ENCODE measurements at regions not wholly inside any gene's neighbourhood (a gene's known extent, or its start where the extent isn't known, plus 50 kb on each side); places are given as distances from the start of the nearest gene placed in this dataset.

DNA sequence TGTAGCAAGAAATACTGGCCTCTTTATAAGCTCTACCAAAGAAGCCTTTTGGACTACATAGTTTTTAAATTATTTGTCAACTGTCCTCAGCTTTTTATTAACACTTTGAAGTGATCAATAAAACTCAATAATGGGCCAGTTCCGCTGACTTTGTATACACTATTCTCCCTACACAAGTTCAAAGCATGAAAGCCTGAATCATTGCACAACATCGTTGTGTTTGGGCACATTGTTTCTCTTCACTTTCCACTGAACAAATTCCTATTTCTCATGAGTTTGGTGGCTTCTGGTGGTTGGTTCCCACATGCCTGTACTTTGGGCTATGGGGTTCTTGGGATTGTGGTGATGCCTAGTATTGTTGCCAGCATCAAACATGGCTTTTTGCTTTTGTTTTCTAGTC lies 561.8 kb upstream of the LRRN3 start (continued):
- TF ChIP-seq, protein P1, sequence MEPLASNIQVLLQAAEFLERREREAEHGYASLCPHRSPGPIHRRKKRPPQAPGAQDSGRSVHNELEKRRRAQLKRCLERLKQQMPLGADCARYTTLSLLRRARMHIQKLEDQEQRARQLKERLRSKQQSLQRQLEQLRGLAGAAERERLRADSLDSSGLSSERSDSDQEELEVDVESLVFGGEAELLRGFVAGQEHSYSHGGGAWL (CRISPR knock-in tag; IDR thresholded peaks at IDR 0.05), result no peak
- TF ChIP-seq ZNF746 (CRISPR knock-in tag; IDR thresholded peaks at IDR 0.05) (no peak), RARA (CRISPR knock-in tag; IDR thresholded peaks at IDR 0.05) (peak; percentile 65; the same call in 1 of the 2 replicates), STAT5B (CRISPR knock-in tag; IDR thresholded peaks at IDR 0.05) (no peak), NFRKB (IDR thresholded peaks at IDR 0.05) (no peak), NCOR1 (IDR thresholded peaks at IDR 0.05; ENCODE audit: borderline replicate concordance, low read length) (no peak), ZNF143 (CRISPR knock-in tag; IDR thresholded peaks at IDR 0.05) (no peak), FOXP1 (IDR thresholded peaks at IDR 0.05) (no peak), FOXP1 (CRISPR knock-in tag; IDR thresholded peaks at IDR 0.05) (peak; percentile 68; the same call in 1 of the 2 replicates), ZNF121 (CRISPR knock-in tag; IDR thresholded peaks at IDR 0.05) (no peak), TBX2 (CRISPR knock-in tag; IDR thresholded peaks at IDR 0.05; ENCODE audit: borderline replicate concordance) (0 out of 2 replicates have a peak, but pooled peaks have one; percentile 23), BORCS8-MEF2B (CRISPR knock-in tag; IDR thresholded peaks at IDR 0.05) (no peak), SP2 (CRISPR knock-in tag; IDR thresholded peaks at IDR 0.05) (no peak), ZNF775 (CRISPR knock-in tag; IDR thresholded peaks at IDR 0.05; ENCODE audit: borderline replicate concordance) (no peak), ARNTL (CRISPR knock-in tag; IDR thresholded peaks at IDR 0.05) (no peak), RFX5 (IDR thresholded peaks at IDR 0.05; ENCODE audit: low read depth, low read length) (no peak), ZNF562 (CRISPR knock-in tag; IDR thresholded peaks at IDR 0.05; ENCODE audit: borderline replicate concordance) (no peak), NFIC (IDR thresholded peaks at IDR 0.05; ENCODE audit: low read length) (peak; percentile 29; the same call in 1 of the 2 replicates), FOXK2 (IDR thresholded peaks at IDR 0.05) (no peak), HDAC1 (CRISPR knock-in tag; IDR thresholded peaks at IDR 0.05) (peak; percentile 36; the same call in 1 of the 2 replicates), KLF16 (CRISPR knock-in tag; IDR thresholded peaks at IDR 0.05) (no peak)
- TF ChIP-seq, protein P2, sequence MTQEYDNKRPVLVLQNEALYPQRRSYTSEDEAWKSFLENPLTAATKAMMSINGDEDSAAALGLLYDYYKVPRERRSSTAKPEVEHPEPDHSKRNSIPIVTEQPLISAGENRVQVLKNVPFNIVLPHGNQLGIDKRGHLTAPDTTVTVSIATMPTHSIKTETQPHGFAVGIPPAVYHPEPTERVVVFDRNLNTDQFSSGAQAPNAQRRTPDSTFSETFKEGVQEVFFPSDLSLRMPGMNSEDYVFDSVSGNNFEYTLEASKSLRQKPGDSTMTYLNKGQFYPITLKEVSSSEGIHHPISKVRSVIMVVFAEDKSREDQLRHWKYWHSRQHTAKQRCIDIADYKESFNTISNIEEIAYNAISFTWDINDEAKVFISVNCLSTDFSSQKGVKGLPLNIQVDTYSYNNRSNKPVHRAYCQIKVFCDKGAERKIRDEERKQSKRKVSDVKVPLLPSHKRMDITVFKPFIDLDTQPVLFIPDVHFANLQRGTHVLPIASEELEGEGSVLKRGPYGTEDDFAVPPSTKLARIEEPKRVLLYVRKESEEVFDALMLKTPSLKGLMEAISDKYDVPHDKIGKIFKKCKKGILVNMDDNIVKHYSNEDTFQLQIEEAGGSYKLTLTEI (CRISPR knock-in tag; conservative IDR thresholded peaks at IDR 0.05), result no peak
- TF ChIP-seq, protein P3, sequence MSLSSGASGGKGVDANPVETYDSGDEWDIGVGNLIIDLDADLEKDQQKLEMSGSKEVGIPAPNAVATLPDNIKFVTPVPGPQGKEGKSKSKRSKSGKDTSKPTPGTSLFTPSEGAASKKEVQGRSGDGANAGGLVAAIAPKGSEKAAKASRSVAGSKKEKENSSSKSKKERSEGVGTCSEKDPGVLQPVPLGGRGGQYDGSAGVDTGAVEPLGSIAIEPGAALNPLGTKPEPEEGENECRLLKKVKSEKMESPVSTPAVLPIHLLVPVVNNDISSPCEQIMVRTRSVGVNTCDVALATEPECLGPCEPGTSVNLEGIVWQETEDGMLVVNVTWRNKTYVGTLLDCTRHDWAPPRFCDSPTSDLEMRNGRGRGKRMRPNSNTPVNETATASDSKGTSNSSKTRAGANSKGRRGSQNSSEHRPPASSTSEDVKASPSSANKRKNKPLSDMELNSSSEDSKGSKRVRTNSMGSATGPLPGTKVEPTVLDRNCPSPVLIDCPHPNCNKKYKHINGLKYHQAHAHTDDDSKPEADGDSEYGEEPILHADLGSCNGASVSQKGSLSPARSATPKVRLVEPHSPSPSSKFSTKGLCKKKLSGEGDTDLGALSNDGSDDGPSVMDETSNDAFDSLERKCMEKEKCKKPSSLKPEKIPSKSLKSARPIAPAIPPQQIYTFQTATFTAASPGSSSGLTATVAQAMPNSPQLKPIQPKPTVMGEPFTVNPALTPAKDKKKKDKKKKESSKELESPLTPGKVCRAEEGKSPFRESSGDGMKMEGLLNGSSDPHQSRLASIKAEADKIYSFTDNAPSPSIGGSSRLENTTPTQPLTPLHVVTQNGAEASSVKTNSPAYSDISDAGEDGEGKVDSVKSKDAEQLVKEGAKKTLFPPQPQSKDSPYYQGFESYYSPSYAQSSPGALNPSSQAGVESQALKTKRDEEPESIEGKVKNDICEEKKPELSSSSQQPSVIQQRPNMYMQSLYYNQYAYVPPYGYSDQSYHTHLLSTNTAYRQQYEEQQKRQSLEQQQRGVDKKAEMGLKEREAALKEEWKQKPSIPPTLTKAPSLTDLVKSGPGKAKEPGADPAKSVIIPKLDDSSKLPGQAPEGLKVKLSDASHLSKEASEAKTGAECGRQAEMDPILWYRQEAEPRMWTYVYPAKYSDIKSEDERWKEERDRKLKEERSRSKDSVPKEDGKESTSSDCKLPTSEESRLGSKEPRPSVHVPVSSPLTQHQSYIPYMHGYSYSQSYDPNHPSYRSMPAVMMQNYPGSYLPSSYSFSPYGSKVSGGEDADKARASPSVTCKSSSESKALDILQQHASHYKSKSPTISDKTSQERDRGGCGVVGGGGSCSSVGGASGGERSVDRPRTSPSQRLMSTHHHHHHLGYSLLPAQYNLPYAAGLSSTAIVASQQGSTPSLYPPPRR (CRISPR knock-in tag; IDR thresholded peaks at IDR 0.05; ENCODE audit: borderline replicate concordance), result no peak
- TF ChIP-seq, protein P4, sequence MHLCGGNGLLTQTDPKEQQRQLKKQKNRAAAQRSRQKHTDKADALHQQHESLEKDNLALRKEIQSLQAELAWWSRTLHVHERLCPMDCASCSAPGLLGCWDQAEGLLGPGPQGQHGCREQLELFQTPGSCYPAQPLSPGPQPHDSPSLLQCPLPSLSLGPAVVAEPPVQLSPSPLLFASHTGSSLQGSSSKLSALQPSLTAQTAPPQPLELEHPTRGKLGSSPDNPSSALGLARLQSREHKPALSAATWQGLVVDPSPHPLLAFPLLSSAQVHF (CRISPR knock-in tag; IDR thresholded peaks at IDR 0.05), result no peak
- TF ChIP-seq, protein P5, sequence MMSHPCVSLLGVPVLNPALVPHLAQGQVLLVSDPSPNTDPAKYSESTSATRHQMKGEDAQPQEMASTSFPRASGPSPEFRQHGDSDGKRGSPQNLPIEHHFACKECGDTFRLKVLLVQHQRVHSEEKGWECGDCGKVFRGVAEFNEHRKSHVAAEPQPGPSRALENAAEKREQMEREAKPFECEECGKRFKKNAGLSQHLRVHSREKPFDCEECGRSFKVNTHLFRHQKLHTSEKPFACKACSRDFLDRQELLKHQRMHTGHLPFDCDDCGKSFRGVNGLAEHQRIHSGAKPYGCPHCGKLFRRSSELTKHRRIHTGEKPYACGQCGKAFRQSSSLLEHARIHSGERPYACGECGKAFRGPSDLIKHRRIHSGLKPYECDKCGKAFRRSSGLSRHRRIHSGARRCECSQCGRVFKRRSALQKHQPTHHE (CRISPR knock-in tag; IDR thresholded peaks at IDR 0.05; ENCODE audit: borderline replicate concordance), result no peak
